Trophoblast cell (in vitro differentiated cells and primary cell): ENCODE measurements at regions not wholly inside any gene's neighbourhood (a gene's known extent, or its start where the extent isn't known, plus 50 kb on each side); places are given as distances from the start of the nearest gene placed in this dataset.

Source experiments
- DNase-seq, 2 donors: peaks; one replicate each; pipeline ENCODE4 v3.0.0-alpha.2; 2016
- H2AFZ ChIP-seq: 2 replicates; pipeline ENCODE4 v1.6.1; 2013; ENCODE audit warnings: low read length, moderate library complexity, mild to moderate bottlenecking; ENCODE audit not compliant: insufficient read depth, poor library complexity
- H2AK5ac ChIP-seq: 2 replicates; pipeline ENCODE4 v1.6.1; 2013; ENCODE audit warnings: mild to moderate bottlenecking, low read length
- H2BK120ac ChIP-seq: 2 replicates; pipeline ENCODE4 v1.6.1; 2013; ENCODE audit warnings: low read length, mild to moderate bottlenecking, moderate library complexity; ENCODE audit not compliant: insufficient read depth, poor library complexity
- H2BK12ac ChIP-seq: 2 replicates; pipeline ENCODE4 v1.6.1; 2013; ENCODE audit warnings: mild to moderate bottlenecking, low read length, moderate library complexity
- H2BK5ac ChIP-seq: 2 replicates; pipeline ENCODE4 v1.6.1; 2013; ENCODE audit warnings: low read length, low read depth, moderate library complexity, mild to moderate bottlenecking; ENCODE audit not compliant: poor library complexity
- H3K14ac ChIP-seq: 2 replicates; pipeline ENCODE4 v1.6.1; 2013; ENCODE audit warnings: mild to moderate bottlenecking, low read length
- H3K18ac ChIP-seq: 2 replicates; pipeline ENCODE4 v1.6.1; 2013; ENCODE audit warnings: mild to moderate bottlenecking, low read length
- H3K23ac ChIP-seq: 2 replicates; pipeline ENCODE4 v1.6.1; 2013; ENCODE audit warnings: low read length
- H3K27ac ChIP-seq: 2 replicates; pipeline ENCODE4 v1.5.1; 2013; ENCODE audit warnings: low read depth, mild to moderate bottlenecking, inconsistent platforms, low read length, moderate library complexity
- H3K27me3 ChIP-seq: 2 replicates; pipeline ENCODE4 v1.6.1; 2013; ENCODE audit warnings: inconsistent platforms, mild to moderate bottlenecking, low read length, moderate library complexity; ENCODE audit not compliant: insufficient read depth
- H3K36me3 ChIP-seq, 2 experiments: 1 replicate in 1 of 2; 2 replicates in 1 of 2; pipeline ENCODE4 v1.6.1; 2013; ENCODE audit warnings: low read length in 2 of 2, mild to moderate bottlenecking in 2 of 2, moderate library complexity in 1 of 2; ENCODE audit not compliant: insufficient read depth in 2 of 2, control insufficient read depth in 1 of 2
- H3K4ac ChIP-seq: 2 replicates; pipeline ENCODE4 v1.6.1; 2013; ENCODE audit warnings: low read depth, mild to moderate bottlenecking, low read length, moderate library complexity
- H3K4me1 ChIP-seq, 2 experiments: 1 replicate in 1 of 2; 2 replicates in 1 of 2; pipeline ENCODE4 v1.6.1; 2013; ENCODE audit warnings: low read length in 2 of 2, mild to moderate bottlenecking in 2 of 2, moderate library complexity in 1 of 2; ENCODE audit not compliant: insufficient read depth in 2 of 2, control insufficient read depth in 1 of 2
- H3K4me2 ChIP-seq: 2 replicates; pipeline ENCODE4 v1.6.1; 2013; ENCODE audit warnings: inconsistent platforms, mild to moderate bottlenecking, low read length, moderate library complexity
- H3K4me3 ChIP-seq: 2 replicates; pipeline ENCODE4 v1.5.1; 2013; ENCODE audit warnings: mild to moderate bottlenecking, low read depth, low read length, inconsistent platforms
- H3K79me1 ChIP-seq: one replicate; pipeline ENCODE4 v1.6.1; 2013; ENCODE audit warnings: low read length
- H3K79me2 ChIP-seq: 2 replicates; pipeline ENCODE4 v1.6.1; 2013; ENCODE audit warnings: low read length, mild to moderate bottlenecking; ENCODE audit not compliant: control insufficient read depth, insufficient read depth, poor library complexity
- H3K9ac ChIP-seq: 2 replicates; pipeline ENCODE4 v1.6.1; 2013; ENCODE audit warnings: mild to moderate bottlenecking, low read length
- H3K9me3 ChIP-seq: 2 replicates; pipeline ENCODE4 v1.6.1; 2013; ENCODE audit warnings: low read depth, mild to moderate bottlenecking, control low read depth, inconsistent platforms, low read length; ENCODE audit not compliant: insufficient read depth
- H4K12ac ChIP-seq: 2 replicates; pipeline ENCODE4 v1.6.1; 2013; ENCODE audit warnings: low read depth, mild to moderate bottlenecking, low read length, moderate library complexity
- H4K8ac ChIP-seq: 2 replicates; pipeline ENCODE4 v1.6.1; 2013; ENCODE audit warnings: low read depth, mild to moderate bottlenecking, low read length, moderate library complexity
- H4K91ac ChIP-seq: one replicate; pipeline ENCODE4 v1.6.1; 2013; ENCODE audit warnings: low read depth, mild to moderate bottlenecking, low read length, moderate library complexity
- WGBS: extraction: QIAGEN DNeasy Blood & Tissue Kit; methylation state at CpG from one replicate; pipeline ENCODE4 v1.1.7; 2013; ENCODE audit warnings: missing lambda C conversion rate; ENCODE audit not compliant: insufficient read length, insufficient coverage; ENCODE audit errors: extremely low coverage; 5-methylcytosine and 5-hydroxymethylcytosine counted together

GRCh38 chr12:18823461-18823860 is 85.5 kb downstream of the CAPZA3 start:
- no peak overlapping the region for H3K18ac ChIP-seq
- H2BK5ac ChIP-seq: no peak overlapping the region
- H4K12ac ChIP-seq: no peak overlapping the region
- H3K27me3 ChIP-seq: no peaks in the 10 kb centered on the region
- no peaks in the 10 kb centered on the region for H3K79me1 ChIP-seq
- H2AK5ac ChIP-seq: no peak overlapping the region
- H3K27ac ChIP-seq: no peak overlapping the region
- H4K91ac ChIP-seq: no peak overlapping the region
- no peaks in the 10 kb centered on the region for H3K79me2 ChIP-seq
- no peak overlapping the region for H3K4me3 ChIP-seq
- no peaks in the 10 kb centered on the region for H3K36me3 ChIP-seq
- H4K8ac ChIP-seq: no peak overlapping the region
- no peaks in the 10 kb centered on the region for H3K9me3 ChIP-seq
- H3K9ac ChIP-seq: no peak overlapping the region
- no peak overlapping the region for H3K23ac ChIP-seq
- H2AFZ ChIP-seq: no peak overlapping the region
- H3K14ac ChIP-seq: no peak overlapping the region
- no peak overlapping the region for H3K4ac ChIP-seq
- no peak overlapping the region for H2BK12ac ChIP-seq
- H3K4me1 ChIP-seq: no peaks in the 10 kb centered on the region
- no CpG with 5 or more reads among the region's 1 CpG for WGBS
- no peak overlapping the region for H3K4me2 ChIP-seq
- no peak for DNase-seq
- no peak overlapping the region for H2BK120ac ChIP-seq

GRCh38 chr12:18824287-18824686 is 86.4 kb downstream of the CAPZA3 start:
- DNase-seq: no peak
- no peaks in the 10 kb centered on the region for H3K79me1 ChIP-seq
- WGBS: no CpG with 5 or more reads among the region's 11 CpGs
- H2BK12ac ChIP-seq: no peak overlapping the region
- H2BK5ac ChIP-seq: no peak overlapping the region
- H3K9ac ChIP-seq: no peak overlapping the region
- H3K4me2 ChIP-seq: no peak overlapping the region
- no peak overlapping the region for H2BK120ac ChIP-seq
- no peak overlapping the region for H4K91ac ChIP-seq
- H3K14ac ChIP-seq: no peak overlapping the region
- H3K27me3 ChIP-seq: no peaks in the 10 kb centered on the region
- no peak overlapping the region for H3K23ac ChIP-seq
- H2AFZ ChIP-seq: no peak overlapping the region
- H2AK5ac ChIP-seq: no peak overlapping the region
- no peak overlapping the region for H3K4me3 ChIP-seq
- H3K36me3 ChIP-seq: no peaks in the 10 kb centered on the region
- no peaks in the 10 kb centered on the region for H3K4me1 ChIP-seq
- H3K9me3 ChIP-seq: no peaks in the 10 kb centered on the region
- H3K4ac ChIP-seq: no peak overlapping the region
- H3K27ac ChIP-seq: no peak overlapping the region
- no peak overlapping the region for H4K8ac ChIP-seq
- no peak overlapping the region for H4K12ac ChIP-seq
- H3K79me2 ChIP-seq: no peaks in the 10 kb centered on the region
- H3K18ac ChIP-seq: no peak overlapping the region

- Histone ChIP-seq H3K4me3 (no peak overlapping the region), H4K91ac (no peak overlapping the region), H4K12ac (no peak overlapping the region), H4K8ac (no peak overlapping the region), H3K27ac (no peak overlapping the region), H2AK5ac (no peak overlapping the region), H3K79me2 (no peaks in the 10 kb centered on the region), H3K9me3 (no peaks in the 10 kb centered on the region), H3K18ac (no peak overlapping the region), H3K9ac (no peak overlapping the region), H2BK120ac (no peak overlapping the region), H3K14ac (no peak overlapping the region), H3K4me1 (no peaks in the 10 kb centered on the region), H3K4me2 (no peak overlapping the region), H2AFZ (no peak overlapping the region), H3K27me3 (no peaks in the 10 kb centered on the region), H3K79me1 (no peaks in the 10 kb centered on the region), H3K23ac (no peak overlapping the region), H3K36me3 (no peaks in the 10 kb centered on the region), H3K4ac (no peak overlapping the region), H2BK12ac (no peak overlapping the region), H2BK5ac (no peak overlapping the region)
- no CpG with 5 or more reads among the region's 2 CpGs for WGBS
- no peak for DNase-seq
Observed at GRCh38 chr12:18825138-18825537, 87.2 kb downstream of the CAPZA3 start.

- Histone ChIP-seq H3K4me3 (no peak overlapping the region), H2BK5ac (no peak overlapping the region), H3K9ac (no peak overlapping the region), H2BK120ac (no peak overlapping the region), H4K12ac (no peak overlapping the region), H3K36me3 (no peaks in the 10 kb centered on the region), H4K8ac (no peak overlapping the region), H3K4me1 (no peaks in the 10 kb centered on the region), H2BK12ac (no peak overlapping the region), H3K9me3 (no peaks in the 10 kb centered on the region), H3K14ac (no peak overlapping the region), H3K27ac (no peak overlapping the region), H3K4me2 (no peak overlapping the region), H3K27me3 (no peaks in the 10 kb centered on the region), H4K91ac (no peak overlapping the region), H3K23ac (no peak overlapping the region), H2AFZ (no peak overlapping the region), H2AK5ac (no peak overlapping the region), H3K79me2 (no peaks in the 10 kb centered on the region), H3K4ac (no peak overlapping the region), H3K79me1 (no peaks in the 10 kb centered on the region), H3K18ac (no peak overlapping the region)
- no CpG with 5 or more reads among the region's 2 CpGs for WGBS
- DNase-seq: no peak
Observed at GRCh38 chr12:18827913-18828312, 90.0 kb downstream of the CAPZA3 start.

GRCh38 chr12:18828483-18828882 is 90.6 kb downstream of the CAPZA3 start:
- Histone ChIP-seq H4K8ac (no peak overlapping the region), H3K27ac (no peak overlapping the region), H2AK5ac (no peak overlapping the region), H3K4me2 (no peak overlapping the region), H3K79me1 (no peaks in the 10 kb centered on the region), H3K4me1 (no peaks in the 10 kb centered on the region), H3K79me2 (no peaks in the 10 kb centered on the region), H2AFZ (no peak overlapping the region), H2BK5ac (no peak overlapping the region), H3K14ac (no peak overlapping the region), H3K18ac (no peak overlapping the region), H3K4me3 (no peak overlapping the region), H4K91ac (no peak overlapping the region), H3K9ac (no peak overlapping the region), H4K12ac (no peak overlapping the region), H3K36me3 (no peaks in the 10 kb centered on the region), H2BK120ac (no peak overlapping the region), H3K27me3 (no peaks in the 10 kb centered on the region), H3K9me3 (no peaks in the 10 kb centered on the region), H2BK12ac (no peak overlapping the region), H3K4ac (no peak overlapping the region), H3K23ac (no peak overlapping the region)
- no peak for DNase-seq
